HG02798 (cell line): ENCODE measurements at regions not wholly inside any gene's neighbourhood (a gene's known extent, or its start where the extent isn't known, plus 50 kb on each side); places are given as distances from the start of the nearest gene placed in this dataset.

Experiments
- ATAC-seq: cut with Tn5 transposase; IDR thresholded peaks from one replicate; pipeline ENCODE4 v1.9.1; 2021; ENCODE audit warnings: mild to moderate bottlenecking; ENCODE audit not compliant: unreplicated experiment, poor library complexity

DNA sequence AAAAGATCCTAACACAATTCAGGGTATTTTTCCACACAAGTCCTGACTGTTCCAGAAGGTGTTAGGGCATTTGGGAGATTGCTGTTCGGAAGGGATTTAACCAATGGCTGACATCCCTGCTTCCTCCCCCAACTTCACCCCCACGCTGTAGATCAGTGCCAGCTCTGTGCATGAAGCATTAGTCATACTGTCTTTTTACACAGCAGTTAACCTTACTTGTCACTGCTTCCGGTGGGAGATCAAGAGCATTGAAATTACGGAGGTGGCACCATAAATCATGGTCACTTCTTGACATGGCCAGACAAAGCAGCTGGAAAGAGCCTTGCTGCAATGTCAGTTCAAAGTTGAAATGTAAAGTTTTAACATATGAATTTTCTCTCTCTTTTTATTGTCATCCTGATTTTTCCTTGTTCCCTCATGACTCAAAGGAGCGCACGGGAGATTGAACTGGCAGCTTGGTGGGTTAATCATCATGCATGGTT is 70.2 kb downstream of the HRH4 start:
- no peak for ATAC-seq

DNA sequence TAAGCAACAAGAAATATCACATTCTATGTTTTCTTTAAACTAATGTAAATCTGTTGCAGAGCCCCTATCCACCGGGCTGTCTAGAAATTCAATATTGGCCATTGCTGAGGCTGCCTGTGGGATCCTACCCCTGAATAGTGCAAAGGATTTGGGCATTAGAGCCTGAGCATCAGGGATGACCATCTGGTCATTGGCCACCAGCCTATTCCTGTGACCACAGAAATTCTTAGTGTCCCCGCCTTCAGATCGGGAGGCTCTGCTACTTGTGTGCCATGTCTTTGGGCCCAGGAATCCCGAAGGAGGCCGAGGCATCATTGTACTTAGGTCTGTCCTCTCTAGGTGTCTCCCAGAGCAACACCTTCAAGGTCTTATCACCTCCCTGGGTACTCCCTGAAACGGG is 73.8 kb downstream of the HRH4 start:
- ATAC-seq = no peak

DNA sequence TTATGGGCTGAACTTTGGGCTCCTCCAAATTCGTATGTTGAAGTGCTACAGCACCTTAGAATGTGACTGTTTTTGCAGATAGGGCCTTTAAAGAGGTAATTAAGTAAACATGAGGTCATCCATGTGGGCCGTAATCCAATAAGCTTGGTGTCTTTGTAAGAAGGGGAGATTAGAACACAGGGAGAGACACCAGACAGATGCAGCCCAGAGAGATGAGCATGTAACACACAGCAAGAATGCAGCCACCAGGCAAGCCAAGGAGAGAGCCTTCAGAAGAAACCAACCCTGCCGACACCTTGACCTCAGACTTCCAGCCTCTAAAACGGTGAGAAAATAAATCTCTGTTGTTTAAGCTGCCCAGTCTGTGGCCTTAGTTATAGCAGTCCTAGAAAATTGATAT is 74.3 kb downstream of the HRH4 start:
- ATAC-seq = no peak

DNA sequence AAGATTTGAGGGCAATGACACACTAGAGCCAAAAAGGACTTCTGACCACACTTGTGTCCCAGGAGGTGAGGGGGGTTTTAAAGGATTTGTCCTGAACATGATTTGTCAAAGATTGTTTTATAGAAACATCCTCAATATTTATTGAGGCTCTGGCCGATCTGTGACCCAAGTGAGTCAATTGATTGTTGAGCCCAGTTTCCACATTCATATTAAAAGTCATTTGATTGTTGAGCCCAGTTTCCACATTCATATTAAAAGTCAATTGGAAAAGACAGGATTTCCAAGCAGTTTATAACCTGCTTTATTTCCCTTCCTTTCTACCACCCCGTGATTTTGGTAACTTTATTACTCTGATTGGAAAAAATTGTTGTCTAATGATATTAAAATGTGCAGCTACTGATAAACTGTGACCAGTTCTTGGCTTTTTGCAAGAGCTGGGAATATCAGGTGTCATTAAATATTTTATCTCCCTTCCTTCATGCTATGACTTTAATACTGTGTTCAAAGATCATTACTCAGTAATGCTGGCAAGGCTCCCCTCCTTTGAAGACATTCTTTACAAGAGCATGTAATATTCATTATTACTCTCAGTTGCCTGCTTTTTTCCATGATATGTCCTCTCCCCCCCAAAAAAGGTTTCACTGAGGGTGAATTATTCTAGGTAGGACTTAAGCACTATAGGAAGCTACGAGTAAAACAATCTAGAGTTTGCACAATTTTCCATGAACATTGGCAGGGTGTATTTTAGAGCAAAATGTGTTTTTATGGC is 75.3 kb downstream of the HRH4 start:
- ATAC-seq = no peak

DNA sequence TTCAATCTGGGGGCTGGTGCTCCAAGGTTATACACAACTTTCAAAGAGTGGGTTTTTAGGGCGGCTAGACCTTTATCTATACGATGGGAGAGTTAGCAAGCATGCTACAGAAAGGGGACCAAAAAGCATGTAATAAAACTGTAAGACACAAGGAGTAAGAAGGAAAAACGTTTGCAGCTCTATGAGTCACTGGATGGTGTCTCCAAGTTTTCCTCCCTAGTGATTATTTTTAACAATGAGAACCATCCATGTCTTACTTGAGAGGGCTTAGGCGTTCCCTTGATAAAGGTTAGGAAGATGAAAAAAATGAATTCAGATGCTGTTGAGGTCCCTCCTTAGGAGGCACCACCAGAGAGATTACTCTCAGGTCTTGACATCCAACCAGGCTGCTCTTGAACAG is 75.9 kb downstream of the HRH4 start:
- no peak for ATAC-seq

DNA sequence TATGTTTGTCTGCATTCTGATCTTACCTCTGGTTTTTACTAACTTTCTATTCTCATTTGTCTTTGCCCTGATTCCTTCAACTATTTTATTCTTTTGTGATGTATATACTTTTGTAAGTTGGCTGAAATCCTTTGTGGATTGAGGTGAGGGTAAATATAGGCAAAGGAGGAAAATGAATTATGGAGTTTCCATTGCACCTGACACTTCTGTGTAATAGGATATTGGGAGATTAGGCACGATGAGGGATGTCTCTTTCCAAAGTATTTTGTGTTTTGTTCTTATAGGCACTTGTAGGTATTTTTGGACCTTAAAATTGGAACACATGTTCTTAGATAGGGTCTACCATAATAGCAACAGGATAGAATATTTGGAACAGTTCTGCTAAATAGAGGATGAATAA is 76.4 kb downstream of the HRH4 start:
- no peak for ATAC-seq

DNA sequence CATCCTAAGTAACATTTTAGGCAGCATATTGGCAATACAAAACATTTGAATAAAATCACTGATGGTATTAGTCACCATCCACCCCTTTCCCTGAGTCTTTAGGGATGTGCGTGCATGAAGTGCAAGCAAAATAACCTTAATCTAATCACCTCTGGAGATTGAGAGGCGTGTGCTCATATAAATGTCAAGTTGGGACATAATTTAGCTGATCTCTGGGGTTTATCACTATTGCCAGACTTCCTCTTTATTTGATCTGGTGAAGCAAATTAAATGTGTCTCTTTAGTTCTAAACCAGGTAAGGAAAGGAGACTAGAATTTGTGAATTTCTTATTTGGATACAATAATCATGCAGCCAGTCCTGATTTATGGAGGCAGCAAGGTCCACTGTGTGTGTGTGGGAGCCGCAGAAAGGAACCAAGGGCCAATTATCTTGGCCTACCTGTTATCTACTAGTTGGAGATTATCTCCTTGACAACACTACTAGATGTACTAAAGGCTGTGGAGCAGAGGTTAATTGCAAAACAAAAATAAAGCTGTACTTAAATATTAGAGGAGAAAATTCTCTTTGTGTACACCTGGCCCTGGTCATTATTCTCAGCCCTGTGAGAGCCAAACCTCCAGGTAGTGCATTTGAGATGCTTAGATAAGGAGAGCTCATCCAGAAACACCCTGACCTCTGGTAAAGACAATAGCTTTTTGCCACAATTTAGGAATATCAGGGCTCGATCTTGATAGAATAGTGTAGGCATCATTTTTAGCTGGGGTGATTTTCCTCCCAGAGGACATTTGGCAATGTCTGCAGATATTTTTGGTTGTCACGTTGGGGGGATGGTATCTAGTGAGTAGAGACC is 78.2 kb downstream of the HRH4 start:
- ATAC-seq = no peak

GRCh38 chr18:24539866-24540617 is 79.6 kb downstream of the HRH4 start:
- ATAC-seq = no peak

DNA sequence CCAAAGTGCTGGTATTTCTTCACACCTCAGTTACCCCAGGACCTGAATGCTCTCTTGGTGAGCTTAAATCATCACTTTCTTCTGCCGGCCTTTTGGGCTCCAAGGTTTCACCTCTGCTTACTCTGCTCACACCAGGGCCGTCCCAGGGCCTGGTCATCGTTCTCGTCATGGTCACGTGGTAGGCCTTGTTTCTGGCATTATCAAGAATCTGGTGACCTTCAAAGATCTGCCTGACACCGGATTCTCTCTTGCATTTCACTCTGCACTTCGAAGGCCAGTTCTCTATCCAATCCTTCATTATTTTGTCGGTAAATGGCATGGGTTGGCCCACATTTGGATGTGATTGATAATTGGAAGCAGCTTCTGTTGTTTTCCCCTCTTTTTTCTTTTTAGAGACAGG is 80.5 kb downstream of the HRH4 start:
- no peak for ATAC-seq

DNA sequence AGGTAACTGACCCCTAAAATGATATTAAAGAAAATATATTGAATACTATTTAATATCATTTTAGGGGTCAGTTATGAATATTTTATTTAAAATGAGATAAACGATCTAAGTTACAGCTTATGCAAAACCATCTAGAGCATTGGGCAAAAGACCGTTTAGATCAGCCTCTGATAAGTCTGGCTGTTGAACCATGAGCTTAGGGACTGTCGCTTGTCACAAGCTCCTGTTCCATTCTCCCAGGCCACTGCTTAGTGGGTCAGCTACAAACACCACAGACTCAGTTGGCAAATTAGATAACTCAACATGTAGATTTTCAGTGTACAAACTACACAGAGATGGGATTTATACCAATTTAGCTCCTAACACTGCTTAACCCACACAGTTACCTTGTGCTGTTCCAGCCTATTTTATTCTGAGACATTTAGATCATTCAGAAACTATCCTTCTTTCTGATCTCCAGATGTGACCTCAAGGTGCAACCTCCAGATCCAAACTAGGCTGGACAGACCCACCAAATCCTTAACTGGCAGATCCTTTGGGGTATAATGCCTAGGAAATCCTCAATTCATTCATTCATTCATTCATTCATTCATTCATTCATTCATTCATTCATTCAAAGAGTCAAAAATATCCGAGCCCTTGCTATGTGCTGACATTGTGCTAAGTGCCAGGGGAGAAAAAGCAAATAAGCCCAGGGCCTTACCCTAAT is 82.8 kb downstream of the HRH4 start:
- no peak for ATAC-seq

GRCh38 chr18:24543795-24544498 is 83.5 kb downstream of the HRH4 start:
- no peak for ATAC-seq

GRCh38 chr18:24544949-24545348 is 84.5 kb downstream of the HRH4 start:
- no peak for ATAC-seq

DNA sequence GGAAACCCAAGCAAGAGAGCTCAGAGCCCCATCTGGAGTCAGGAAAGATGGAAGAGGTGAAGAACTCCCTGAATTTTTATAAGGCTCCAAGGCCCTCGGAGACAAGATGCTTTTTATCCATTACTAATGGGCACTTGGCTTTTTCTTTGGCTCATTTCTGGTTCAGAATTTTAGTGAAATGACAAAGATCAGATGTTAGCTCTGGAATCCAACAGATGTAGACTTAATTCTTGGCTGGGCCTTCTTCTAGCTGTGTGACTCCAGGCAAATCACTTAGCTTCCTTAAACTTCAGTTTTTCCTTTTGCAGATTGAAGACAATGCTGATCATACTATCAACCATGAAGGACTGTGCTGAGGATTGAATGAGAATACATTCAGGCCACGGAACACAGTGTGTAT is 85.2 kb downstream of the HRH4 start:
- ATAC-seq = no peak

GRCh38 chr18:24546307-24546706 is 85.9 kb downstream of the HRH4 start:
- no peak for ATAC-seq

DNA sequence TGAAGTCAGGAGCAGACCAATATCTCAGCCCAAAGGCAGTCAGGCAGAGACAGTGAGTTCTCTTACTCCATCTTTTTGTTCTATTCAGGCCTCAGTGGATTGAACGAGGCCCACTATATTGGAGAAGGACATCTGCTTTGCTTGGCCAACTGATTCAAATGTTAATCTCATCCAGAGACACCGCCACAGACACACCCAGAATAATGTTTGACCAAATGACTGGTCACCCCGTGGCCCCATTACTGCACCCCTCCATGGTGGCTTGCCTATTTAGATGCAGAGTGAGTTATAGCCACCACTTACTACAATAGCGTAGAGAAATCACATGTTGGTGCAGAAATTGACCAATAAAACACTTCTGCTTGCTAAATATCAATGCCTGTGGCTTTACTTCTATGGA is 88.1 kb downstream of the HRH4 start:
- no peak for ATAC-seq

DNA sequence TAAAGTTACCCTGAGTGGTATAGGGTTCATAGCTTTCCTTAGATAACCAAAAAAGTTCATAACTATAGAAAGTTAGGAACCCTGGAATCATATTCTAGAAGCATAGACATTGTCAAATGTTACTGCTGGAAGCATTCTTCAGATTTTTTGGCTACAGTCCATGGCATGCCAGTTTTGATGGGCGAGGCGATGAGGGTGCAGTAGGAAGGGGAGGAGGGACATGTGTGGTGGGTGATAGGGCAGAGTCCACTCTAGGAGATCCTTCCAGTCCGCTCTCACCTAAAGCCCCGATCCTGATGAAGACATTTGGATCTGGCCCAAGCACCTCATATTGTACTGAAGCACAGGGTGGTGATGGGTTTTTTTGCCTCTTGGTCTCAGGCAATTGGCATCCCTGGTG is 91.8 kb downstream of the HRH4 start:
- ATAC-seq = no peak

DNA sequence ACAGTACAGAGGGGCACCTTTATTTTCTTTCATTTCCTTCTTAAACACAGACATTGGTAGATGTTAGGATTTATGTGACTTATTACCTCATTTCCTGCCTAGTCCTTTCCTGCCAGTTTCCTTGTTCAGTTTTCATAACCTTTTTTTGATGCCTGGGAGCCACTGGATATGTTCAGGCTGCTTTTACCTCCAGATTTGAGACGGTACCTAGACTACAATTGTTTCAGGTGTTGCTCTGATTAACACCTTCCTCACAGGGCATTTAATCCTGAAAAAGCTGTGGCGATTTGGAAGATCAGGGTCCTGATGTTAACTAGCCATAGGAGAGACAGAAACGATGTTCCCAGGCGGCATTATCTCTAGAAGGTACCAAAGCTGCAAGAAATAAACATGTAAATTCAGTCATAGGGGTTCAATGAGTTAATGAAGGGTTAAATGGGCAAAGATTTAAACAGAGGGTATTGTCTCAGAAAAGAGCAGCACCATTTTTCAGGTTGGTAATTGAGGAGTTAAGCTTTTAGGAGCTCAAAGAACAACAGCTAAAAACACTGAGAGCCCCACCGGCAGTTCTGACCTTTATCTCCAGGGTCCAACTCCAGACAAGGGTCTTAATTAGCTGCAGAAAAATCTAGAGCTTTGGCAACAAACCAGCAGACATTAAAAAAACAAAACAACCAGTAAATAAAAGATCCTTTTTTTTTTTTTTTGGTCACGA is 93.3 kb downstream of the HRH4 start:
- no peak for ATAC-seq

DNA sequence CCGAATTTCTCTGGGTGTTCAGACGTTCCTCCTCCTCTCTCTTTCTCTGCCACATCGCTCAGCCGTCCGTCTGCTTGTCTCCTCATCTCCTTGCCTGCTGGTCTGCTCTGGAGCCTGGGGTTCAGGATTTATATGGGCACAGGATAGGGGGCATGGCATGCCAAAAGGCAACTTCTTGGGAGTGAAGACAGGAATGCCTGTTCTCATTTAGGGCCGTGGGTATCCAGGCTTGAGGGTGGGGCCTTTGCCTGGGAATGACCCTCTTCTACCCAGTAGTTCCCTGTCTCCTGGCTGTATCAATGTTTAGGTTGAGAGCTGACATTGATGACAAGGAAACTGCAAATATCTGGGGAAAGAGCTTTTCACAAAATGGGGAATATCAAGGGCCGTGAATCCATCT is 98.0 kb downstream of the HRH4 start:
- no peak for ATAC-seq

DNA sequence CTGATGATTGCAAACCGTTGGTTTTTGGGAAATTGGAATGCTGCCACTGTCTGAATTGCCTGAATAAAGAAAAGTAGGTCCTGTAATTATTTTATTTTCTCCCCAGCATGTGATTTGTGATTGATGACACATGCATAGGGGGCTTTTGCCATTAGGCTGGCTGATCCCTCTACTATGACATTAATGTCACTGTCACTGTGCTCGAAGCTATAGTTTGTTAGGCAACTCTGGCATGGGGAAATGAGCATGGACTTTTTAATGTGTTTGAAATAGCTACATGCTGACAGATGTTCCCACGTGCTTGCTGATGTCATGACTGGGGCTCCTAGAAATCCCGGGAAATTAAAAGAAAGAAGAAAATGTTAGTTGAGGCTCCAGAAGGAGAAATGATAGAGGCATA is 99.1 kb downstream of the HRH4 start:
- ATAC-seq = no peak
